Inferior parietal cortex (tissue), 1 donor: ENCODE measurements at regions not wholly inside any gene's neighbourhood (a gene's known extent, or its start where the extent isn't known, plus 50 kb on each side); places are given as distances from the start of the nearest gene placed in this dataset.

Experiments used
- DNase-seq: peaks from one replicate; pipeline ENCODE4 v3.0.0-alpha.2; 2016; ENCODE audit errors: extremely low spot score

DNA sequence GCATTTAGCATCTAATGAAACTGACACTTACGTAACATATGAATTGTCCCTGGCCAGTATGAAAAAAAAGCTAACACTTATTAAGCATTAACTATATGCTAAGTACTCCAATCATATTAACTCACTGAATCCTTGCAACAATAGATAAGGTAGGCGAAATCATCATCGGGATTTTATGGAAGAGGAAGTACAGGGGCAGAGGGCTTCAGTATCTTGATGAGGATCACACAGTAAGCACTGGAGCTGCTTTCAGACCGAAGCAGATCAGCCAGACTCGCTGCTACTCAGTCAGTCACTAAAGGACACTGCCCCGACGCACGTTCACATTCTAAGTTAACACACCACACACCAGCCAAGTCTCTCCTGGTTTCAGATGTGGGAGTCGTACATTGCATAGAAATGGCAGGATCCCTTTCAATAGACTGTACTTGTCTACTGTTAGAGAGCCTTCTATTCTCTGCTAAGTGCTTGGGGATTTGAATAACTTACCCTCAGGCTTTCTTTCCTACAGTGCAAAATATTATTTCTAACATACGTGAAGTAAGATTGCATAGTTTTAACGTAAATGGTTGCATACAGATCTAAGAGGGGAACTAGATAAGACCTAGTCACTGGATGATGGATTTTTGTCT lies 540.2 kb upstream of the TENM3 start:
- no peak for DNase-seq

DNA sequence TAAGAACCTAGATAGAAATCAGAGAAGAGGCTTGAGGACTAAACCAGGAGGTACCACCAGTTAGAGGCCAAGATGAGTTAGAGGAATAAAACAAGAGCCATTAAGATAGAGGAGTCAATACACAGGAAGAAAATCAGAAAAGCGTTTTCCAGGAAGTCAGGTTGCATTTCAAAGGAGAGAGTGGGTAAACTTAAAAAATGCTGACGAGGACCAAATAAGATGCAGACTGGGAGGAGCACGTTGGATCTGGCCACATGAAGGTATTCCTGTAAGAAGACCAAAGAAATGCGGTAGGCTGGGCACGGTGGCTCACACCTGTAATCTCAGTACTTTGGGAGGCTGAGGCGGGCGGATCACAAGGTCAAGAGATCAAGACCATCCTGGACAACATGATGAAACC lies 533.1 kb upstream of the TENM3 start:
- DNase-seq: no peak

DNA sequence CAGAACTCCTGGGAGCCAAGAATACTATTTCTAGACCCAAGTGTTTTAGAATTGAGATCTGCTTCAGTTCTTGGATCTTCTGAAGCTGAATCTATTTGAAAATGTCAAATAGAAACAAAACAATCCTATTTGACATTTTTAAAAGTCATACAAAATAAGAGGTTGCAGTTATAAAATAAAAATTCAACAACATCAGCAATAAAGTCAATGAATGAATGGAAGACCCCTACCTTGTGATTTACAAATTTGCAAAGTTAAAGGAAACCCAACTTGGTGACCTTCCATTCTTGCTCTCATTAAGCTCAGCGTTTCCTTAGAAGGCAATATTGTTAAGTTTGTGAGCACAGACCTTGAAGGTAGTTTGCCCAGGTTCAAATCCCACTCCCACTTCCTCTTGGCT lies 531.8 kb upstream of the TENM3 start:
- DNase-seq: no peak

DNA sequence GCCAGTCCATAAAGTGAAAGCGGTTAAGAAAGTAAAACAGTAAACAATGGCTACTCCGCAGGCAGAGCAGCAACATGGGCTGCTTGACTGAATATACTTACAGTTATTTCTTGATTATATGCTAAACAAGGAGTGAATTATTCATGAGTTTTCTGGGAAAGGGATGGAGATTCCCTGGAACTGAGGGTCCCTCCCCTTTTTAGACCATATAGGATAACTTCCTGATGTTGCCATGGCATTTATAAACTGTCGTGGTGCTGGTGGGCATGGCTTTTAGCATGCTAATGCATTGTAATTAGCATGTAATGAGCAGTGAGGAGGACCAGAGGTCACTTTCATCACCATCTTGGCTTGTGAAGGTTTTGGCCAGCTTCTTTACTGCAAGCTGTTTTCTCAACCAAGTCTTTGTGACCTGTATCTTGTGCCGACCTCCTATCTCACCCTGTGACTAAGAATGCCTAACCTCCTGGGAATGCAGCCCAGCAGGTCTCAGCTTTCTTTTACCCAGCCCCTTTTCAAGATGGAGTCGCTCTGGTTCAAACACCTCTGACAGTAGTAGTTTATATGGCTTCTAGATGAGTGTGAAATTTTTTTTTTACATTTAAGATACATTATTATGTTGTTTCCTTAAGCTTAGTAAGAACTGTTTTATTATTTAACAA lies 514.8 kb upstream of the TENM3 start:
- no peak for DNase-seq

DNA sequence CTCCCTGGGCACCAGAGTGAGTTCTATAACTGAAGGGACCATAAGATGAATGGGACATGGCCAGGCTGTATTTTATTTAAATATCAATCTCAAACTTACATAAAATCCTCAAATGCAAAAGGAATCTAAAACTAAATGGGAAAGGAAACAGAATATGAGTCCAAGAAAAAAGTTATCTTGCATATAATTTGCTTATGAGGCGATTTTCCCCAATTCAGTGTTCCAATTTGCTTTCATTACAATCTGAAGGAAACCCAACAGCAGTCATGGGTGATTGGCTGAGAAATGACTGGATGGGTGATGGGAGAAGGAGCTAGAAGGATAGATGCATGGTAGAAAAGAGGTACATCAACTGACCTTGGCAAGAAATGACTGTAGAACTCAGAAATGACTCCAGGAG lies 511.3 kb upstream of the TENM3 start:
- no peak for DNase-seq

DNA sequence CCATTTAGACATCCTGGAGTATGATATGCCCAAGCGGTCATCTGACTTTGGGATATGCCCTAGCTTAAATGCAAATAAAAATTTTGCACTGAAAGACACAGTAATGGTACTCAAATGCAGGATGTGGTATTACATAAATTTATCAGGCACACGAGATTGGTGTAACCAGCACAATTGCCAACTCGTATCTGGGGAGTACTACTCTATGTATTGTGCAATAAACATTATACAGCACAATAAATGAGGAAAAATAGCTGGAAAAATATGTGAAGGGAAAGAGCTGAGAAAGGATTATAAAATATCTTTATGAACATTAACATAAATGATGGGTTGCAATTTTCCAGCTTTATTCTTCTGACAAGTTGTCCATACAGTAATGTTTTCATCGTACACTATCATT lies 505.5 kb upstream of the TENM3 start:
- no peak for DNase-seq

DNA sequence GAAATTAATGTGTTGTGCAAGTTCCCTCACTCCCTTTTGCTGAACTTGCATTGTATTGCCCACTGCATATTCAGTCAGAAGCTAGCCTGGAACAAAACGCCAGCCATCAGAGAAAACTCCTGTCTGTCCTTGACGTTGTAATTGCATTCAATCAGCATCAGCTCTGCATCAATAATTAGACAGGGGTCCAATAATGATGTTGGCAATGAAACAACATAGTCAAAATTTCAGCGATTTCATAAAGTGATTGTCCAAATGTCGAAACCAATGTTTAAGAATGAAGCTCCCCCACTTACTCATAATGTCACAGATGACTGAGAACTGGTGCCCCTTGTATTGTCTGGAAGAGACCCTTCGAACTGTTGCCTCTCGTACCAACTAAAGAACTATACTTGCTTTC lies 504.2 kb upstream of the TENM3 start:
- DNase-seq: no peak

DNA sequence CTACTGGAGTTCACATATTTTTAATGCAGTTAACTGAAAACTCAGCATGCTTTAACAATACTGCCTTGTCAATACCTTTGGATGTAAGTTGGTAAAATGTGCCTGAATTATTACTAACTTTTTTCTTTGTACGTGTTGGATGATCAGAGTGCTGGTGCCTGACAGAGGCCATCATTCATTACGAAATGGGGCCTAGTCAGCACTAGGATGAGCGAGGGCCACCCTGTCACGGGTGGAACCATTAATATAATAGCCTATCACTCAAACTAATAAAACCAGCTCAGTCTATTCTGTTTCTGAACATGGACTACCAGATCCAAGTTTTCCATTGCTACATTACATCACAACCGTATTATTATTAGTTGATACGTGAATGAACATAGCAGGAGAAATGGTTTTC lies 501.7 kb upstream of the TENM3 start:
- DNase-seq: no peak

DNA sequence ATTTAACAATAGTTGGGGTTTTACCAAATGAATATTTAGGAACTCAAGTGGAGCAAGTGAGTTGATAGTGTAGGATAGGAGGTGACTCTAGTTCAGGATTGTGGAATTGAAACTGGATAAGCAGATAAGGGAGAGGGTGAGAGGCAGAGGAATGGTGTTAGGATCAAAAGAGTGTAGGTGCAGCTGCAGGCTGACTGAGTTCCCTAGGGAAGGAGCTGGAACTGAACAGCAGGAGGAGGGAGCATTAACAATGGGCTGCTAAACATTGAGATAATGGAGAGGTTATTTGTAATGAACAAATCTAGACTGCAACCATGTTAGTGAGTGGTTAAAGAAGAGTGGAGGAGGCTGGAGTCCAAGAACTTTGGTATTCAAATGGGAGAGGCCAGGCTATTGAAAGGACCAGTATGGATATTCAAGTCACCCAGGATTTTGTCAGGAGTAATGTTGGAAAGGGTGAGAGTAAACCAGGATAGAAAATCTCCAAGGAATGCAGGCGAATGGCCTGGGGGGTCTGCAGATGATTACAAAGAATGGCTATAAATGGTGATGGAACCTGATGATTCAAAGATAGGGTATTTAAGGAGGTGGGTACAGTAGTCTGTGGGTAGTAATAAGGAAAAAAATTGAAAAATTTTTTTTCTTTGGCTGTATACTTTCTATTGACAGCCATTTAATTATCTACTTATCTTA lies 497.1 kb upstream of the TENM3 start:
- DNase-seq: no peak

DNA sequence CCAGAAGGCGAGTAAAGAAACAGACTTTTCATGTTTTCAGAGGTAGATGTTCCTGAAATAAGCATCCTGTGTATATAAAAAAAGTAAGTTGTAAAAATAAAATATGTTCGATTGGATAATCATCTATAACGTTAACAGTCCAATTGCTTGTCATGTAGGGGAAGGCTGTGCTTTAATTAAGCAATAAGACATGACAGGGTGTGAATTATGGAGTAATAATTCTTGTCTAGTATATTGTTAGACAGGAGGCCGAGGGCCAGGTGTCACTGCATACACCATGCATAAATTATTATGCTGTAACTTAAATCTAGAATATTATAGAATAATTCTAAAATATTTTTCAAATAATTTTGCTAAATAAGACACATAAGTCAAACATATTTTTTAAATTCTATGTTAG lies 494.6 kb upstream of the TENM3 start:
- no peak for DNase-seq

DNA sequence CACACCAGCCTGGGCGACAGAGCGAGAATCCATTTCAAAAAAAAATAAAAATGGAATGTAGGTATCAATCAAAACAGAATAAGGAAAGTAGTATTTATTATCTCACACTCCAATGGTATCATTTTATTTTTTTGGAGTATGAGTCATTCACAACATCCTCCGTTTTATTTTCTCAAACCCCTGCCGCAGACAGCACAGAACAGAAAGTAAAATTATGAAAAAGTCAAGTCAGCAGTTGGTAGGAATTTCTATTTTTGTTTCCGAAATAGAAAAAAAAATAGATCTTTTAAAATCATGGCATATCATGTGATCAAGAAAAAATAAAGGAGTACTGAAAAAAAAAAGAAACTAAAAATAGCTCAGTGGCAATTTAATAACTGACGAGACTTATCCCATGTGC lies 490.7 kb upstream of the TENM3 start:
- no peak for DNase-seq

DNA sequence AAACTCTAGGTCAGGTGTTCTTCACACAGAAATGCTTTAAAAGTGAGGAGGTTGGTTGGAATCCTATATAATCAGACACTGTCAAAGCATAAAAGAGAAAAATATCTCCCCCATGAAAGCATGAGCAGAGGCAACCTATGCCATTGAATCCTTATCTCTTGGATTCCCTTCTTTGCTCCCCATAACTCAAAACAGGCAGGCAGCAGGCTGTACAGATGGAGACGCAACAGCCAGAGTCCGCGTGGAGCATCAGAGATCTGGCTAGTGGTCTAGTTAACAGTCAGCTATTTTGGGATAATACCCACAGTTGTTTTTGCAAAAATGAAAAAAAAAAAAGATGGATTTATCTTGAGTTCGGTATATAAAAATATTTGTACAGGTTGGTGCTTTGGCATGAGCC lies 490.0 kb upstream of the TENM3 start:
- DNase-seq: no peak

DNA sequence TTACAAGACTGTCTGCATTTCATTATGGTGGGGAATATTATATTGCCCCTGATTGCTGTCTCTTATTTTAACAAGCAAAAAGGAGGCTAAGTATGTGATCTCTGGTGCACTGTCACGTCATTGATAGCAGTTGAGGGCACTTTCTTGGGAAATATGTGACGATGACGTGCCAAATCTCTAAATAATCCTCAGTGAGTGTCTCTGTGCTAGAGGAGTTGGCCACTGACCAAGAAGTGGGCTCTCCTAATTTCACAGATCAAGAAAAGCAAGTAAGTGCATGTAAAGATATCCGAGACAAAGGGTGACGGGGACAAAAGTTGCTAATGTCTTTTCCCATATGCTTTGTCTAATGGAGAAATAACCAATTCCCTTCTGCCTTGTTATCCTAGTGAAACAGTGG lies 487.4 kb upstream of the TENM3 start:
- DNase-seq: no peak

DNA sequence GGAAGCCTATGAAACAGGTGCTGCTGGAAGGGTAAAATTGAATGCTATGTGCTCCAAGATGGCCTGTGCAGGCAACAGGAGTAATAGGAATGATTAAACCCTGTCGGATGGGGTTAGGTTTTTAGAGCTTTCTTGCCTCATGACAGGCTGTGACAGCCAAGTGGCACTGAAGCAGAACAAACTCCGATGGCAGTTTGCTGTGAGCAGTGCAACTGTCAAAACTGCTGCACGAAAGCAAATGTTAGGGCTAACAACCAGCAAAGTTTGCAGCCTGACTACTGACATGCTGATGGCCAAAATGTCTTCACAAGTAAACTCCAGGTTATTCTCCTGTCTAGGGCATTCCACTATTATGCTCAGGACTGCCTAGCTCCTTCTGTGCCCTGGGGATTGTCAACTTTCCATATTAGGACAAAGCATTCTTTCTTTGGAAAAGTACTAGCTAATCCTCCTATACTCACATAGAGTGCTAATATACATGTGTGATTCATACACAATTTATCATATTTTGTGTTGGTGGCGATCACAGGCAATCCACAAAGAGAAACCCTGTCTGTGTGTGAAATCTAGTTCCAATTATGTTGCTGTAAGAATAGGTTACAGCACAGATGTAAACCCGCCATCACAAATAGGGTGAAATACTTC lies 486.6 kb upstream of the TENM3 start:
- DNase-seq: peak; percentile 9

DNA sequence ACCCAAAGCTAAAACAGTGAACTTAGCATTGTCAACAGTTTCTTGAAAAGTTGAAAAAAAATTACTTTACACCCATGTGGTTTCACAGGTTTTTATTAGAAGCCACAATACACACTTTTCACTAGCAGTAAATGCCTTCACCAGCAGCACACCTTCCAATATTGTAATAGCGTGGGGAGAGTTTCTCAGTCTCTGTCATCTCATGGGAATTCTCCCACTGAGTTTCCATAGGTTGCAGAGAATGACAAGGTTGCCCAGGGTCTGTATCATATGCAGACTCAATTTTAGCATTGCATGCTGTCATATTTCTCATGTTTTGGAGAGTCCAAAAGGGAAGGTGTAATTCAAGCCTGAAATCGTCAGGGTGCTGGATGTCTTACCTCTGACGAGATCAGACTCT lies 486.1 kb upstream of the TENM3 start:
- DNase-seq: no peak

DNA sequence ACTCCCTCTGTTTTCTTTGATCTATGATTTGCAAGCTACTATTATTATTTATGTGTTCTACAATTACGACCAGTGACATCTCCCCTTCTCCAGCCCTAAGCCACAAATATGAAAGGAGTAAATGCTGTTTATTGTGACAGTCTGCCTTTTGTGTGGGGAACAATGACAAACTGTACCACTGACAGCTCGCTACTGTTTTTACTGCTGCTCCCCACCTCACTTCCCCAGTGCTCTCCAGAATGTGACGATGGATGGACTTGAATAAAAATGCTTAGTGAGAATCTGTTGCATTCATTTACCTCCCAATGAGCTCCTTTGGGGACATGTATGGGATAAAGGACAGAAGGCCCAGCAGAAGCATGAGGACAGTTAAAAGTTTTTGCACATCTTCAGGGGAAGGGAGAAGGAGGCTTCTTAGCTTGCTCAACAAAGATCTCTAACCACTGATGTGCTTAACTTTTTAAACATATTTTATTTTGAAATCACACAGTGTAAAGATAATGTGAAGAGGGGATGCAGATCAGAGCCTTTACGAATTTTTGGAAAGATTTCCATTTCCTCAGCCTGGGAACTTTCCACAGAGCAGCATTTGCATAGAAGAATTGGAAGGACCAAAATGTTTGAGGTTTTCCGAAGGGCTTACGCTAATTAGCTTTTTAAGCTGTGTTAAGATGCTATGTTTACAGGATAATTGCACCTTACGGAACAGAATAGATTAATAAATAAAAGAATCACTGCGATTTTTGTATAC lies 485.1 kb upstream of the TENM3 start:
- no peak for DNase-seq

DNA sequence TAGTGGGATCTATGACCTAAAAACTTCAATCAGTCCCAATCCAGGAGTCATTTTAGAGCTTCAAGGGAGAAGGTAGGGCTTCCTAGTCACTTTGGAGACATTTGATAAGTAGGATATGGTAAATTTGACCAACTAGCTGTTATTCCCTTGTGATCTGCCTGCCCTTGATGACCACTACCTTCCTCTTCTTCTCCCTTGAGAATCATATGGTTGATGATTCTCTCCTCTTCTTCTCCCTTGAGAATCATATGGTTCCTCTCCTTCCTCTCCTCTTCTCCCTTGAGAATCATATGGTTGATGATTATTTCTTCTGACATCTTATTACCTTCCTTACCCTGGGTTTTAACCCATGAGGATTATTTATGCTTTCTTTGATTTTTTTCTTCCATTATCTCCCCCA lies 482.6 kb upstream of the TENM3 start:
- DNase-seq: no peak

DNA sequence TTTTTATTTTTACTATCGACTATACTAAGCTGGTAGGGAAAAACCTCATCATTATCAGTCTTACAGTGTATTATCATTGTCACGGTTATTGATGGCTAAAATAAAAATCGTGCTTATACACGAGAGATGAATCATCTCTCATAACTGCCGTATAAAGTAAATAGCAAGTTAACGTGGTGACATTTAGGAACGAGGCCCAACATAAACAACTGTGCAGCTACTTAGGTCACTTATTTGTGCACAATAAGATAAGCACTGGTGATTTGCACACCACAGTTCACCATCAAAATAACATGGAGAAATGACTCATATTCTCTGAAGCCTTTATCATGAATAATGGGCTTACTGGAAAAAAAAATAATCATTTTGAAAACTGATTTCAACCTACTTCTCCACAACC lies 482.0 kb upstream of the TENM3 start:
- no peak for DNase-seq

DNA sequence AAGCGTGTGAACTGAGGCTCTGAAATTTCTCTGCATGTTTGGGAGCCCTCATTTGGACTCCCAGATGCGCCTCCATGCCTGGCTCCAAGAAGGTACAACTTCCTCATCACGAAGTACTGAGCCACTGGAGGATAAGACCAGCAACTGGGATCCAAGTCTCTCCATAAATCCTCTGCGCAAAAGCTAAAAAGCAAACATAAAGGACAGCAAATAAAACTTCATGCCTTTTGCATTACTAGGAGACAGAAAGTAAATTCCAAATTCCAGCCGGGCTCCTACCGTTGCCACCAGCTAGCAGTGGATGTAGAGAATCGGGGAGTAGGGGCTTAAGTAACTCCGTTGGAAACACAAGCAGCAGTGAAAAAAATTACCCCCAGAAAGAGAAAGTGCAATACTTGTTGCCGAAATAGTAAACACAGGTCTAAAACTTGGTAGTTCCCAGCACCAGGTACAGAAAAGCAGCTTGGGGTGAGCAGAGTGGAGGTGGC lies 477.1 kb upstream of the TENM3 start:
- no peak for DNase-seq

DNA sequence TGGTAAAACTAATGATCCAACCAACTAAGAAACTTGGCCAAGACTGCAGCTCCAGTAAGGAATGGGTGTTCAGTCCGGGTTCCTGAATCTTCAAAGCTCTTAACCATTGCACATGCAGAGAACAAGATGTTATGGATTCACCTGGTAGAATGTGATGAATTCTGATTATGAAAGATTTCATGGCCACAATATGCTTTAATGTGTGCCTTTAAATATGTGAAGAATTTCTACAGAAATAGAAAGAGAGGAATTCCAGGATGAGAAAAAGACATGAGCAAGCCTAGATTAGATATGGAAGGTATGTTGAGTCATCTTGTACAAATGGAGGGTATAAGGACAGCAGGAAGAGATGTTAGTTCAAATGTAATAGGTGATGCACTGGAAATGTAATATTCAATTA lies 472.2 kb upstream of the TENM3 start:
- no peak for DNase-seq

DNA sequence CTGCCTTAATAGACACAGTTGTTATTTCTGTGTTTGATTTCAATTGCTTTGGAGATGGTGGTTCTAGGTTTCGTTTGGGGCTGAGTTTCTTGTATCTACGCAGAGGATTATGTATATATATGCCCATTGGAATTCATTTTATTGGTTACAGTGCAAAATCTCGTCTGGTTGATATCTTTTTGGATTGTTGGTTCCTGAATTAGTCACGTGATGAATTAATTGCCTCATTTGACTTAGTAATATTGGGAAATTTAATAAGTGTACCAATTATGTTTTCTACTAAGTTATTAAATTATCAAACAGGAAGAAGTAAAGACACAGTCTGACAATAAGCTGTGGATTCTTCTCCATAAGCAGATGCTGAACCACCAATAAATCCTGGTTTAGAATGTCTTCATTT lies 467.9 kb upstream of the TENM3 start:
- no peak for DNase-seq
